ENCODE measurements at regions not wholly inside any gene's neighbourhood (a gene's known extent, or its start where the extent isn't known, plus 50 kb on each side); places are given as distances from the start of the nearest gene placed in this dataset.

GRCh38 chr15:70253461-70254156 lies 155.9 kb upstream of the TLE3 start:
- Histone ChIP-seq H3K36me3 (ENCODE audit: control insufficient read depth, insufficient read depth, low read length) (no peaks in the 10 kb centered on the region), H3K9ac (no peak overlapping the region), H2AFZ (no peak overlapping the region), H3K9me3 (ENCODE audit: control insufficient read depth, low read length) (no peaks in the 10 kb centered on the region), H3K79me2 (no peaks in the 10 kb centered on the region), H3K27ac (no peak overlapping the region), H3K27me3 (ENCODE audit: control insufficient read depth, insufficient read depth, low read length) (no peaks in the 10 kb centered on the region), H3K4me1 (no peaks in the 10 kb centered on the region), H3K4me3 (ENCODE audit: low read depth, low read length) (no peak overlapping the region), H3K4me2 (ENCODE audit: low read length) (no peak overlapping the region)
- no peak for TF ChIP-seq CTCF (IDR thresholded peaks at IDR 0.05)

- H3K79me2 ChIP-seq = no peaks in the 10 kb centered on the region
- H3K27ac ChIP-seq = no peak overlapping the region
- H3K9ac ChIP-seq = no peak overlapping the region
- H2AFZ ChIP-seq = no peak overlapping the region
- TF ChIP-seq CTCF (IDR thresholded peaks at IDR 0.05) = no peak
- no peak overlapping the region for H3K4me2 ChIP-seq (ENCODE audit: low read length)
- no peaks in the 10 kb centered on the region for H3K36me3 ChIP-seq (ENCODE audit: control insufficient read depth, insufficient read depth, low read length)
- H3K4me1 ChIP-seq = no peaks in the 10 kb centered on the region
- no peaks in the 10 kb centered on the region for H3K9me3 ChIP-seq (ENCODE audit: control insufficient read depth, low read length)
- no peak overlapping the region for H3K4me3 ChIP-seq (ENCODE audit: low read depth, low read length)
- no peaks in the 10 kb centered on the region for H3K27me3 ChIP-seq (ENCODE audit: control insufficient read depth, insufficient read depth, low read length)
Observed at GRCh38 chr15:70252951-70253320, 155.2 kb upstream of the TLE3 start.

GRCh38 chr15:70252056-70252950 lies 154.6 kb upstream of the TLE3 start:
- Histone ChIP-seq H3K4me2 (ENCODE audit: low read length) (no peak overlapping the region), H3K79me2 (no peaks in the 10 kb centered on the region), H3K9ac (no peak overlapping the region), H3K27ac (no peak overlapping the region), H3K4me1 (no peaks in the 10 kb centered on the region), H2AFZ (no peak overlapping the region), H3K4me3 (ENCODE audit: low read depth, low read length) (no peak overlapping the region), H3K9me3 (ENCODE audit: control insufficient read depth, low read length) (no peaks in the 10 kb centered on the region), H3K36me3 (ENCODE audit: control insufficient read depth, insufficient read depth, low read length) (no peaks in the 10 kb centered on the region), H3K27me3 (ENCODE audit: control insufficient read depth, insufficient read depth, low read length) (no peaks in the 10 kb centered on the region)
- TF ChIP-seq CTCF (IDR thresholded peaks at IDR 0.05) = no peak

- Histone ChIP-seq H3K4me1 (no peaks in the 10 kb centered on the region), H2AFZ (no peak overlapping the region), H3K27me3 (ENCODE audit: control insufficient read depth, insufficient read depth, low read length) (no peaks in the 10 kb centered on the region), H3K79me2 (no peaks in the 10 kb centered on the region), H3K36me3 (ENCODE audit: control insufficient read depth, insufficient read depth, low read length) (no peaks in the 10 kb centered on the region), H3K27ac (no peak overlapping the region), H3K4me3 (ENCODE audit: low read depth, low read length) (no peak overlapping the region), H3K4me2 (ENCODE audit: low read length) (no peak overlapping the region), H3K9ac (no peak overlapping the region), H3K9me3 (ENCODE audit: control insufficient read depth, low read length) (no peaks in the 10 kb centered on the region)
- TF ChIP-seq CTCF (IDR thresholded peaks at IDR 0.05) = no peak
Observed at GRCh38 chr15:70251246-70251990, 153.7 kb upstream of the TLE3 start.

All from parathyroid adenoma (tissue), 2 donors.